ENCODE measurements at regions not wholly inside any gene's neighbourhood (a gene's known extent, or its start where the extent isn't known, plus 50 kb on each side); places are given as distances from the start of the nearest gene placed in this dataset.
"Not testable (repeated sequence)": the region's sequence is repeated elsewhere in the genome, so short reads cannot be mapped to it uniquely, and the experiment has no call there.

- no peak for DNase-seq
Observed at GRCh38 chr6:120786256-120786655, 548.0 kb downstream of the TBC1D32 start.

DNA sequence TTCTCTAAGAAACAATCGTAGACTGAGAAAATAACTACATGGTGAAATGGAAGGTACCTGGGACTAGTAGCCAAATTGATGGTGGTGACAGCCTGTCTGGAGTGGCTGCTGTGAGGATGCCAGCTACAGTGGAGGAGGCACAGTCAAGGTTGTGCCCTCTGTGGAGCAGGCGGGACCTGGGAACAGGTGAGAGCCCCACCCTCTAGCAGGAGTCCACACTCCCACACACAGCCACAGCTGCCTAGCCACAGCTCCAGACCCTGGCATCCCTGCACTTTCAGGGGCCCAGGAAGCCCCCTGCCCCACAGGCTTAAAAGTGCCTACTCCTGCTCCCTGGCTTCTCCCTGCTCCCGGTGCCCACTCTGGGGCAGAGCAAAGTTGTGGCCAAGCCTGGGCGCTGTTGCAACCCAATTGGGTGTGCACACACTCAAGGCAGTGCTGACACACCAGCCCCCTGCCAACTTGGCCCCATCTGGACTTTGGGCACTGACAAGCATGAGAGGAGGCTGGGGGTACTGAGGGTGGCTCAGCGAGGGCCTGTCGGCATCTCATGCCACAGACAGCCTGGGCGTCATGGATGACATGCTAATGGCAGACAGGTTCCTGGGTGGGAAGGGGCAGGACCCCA, 548.7 kb downstream of the TBC1D32 start:
- DNase-seq, result no peak

- no peak for DNase-seq
Observed at GRCh38 chr6:120779441-120779840, 554.8 kb downstream of the TBC1D32 start.

- DNase-seq, result no peak
Observed at GRCh38 chr6:120775698-120776097, 558.6 kb downstream of the TBC1D32 start.

- no peak for DNase-seq
Observed at GRCh38 chr6:120774275-120774674, 560.0 kb downstream of the TBC1D32 start.

GRCh38 chr6:120771019-120771418, 563.3 kb downstream of the TBC1D32 start:
- no peak for DNase-seq

GRCh38 chr6:120764312-120764711, 570.0 kb downstream of the TBC1D32 start:
- DNase-seq, result no peak

DNA sequence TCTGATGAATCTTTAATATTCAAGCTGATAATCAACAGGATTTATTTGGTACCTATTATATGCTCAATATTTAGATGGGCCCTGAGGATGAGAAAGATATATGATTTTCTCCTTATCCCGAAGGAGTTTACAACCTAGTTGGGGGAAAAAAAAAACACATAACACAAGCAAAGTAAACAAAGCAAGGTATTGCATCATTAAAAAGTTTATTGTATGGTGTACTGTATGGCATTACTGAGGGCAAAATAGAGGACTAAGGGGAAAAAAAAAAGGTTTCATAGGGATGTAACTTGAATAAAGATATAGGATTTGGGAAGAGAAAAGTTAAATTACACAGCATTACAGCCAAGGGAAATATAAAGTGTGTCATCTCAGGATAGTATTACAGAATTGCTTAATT, 574.7 kb downstream of the TBC1D32 start:
- no peak for DNase-seq

GRCh38 chr6:120748574-120748973, 585.7 kb downstream of the TBC1D32 start:
- DNase-seq, result not testable (repeated sequence)

DNA sequence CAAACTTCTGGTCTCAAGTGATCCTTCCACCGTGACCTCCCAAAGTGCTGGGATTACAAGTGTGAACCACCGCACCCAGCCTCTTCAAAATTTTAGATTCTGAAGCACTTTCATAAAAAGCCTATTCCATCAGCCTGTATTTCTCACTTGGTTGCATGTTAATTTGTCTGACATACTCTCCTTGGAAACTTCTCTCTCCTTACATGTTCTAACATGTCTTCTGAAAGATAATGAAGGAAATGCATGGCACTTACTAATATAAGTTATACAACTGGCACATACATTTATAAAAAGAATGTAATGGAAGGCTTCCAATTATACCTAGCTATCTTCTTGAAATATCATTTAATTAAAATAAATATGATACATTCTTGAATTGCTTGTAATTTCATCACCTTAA, 597.5 kb downstream of the TBC1D32 start:
- DNase-seq, result no peak

DNA sequence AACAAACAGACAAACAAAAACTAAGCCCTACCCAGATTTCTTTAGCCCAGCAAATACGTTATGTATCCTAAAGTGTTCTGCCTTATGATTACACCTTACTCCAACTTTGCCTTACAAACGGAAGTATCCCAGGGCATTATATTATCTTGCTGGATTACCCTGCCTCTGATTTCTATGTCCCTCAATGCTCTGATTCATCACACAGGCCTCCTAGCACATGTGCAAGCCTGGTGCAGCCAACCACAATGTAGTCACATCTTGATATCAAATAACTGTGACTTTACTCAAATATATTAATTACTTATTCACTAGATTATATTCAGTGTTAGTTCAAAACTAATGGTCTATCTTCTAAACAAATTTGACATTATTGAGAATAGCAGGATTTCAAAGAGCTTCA, 598.6 kb downstream of the TBC1D32 start:
- DNase-seq, result no peak

GRCh38 chr6:120711255-120711654, 623.0 kb downstream of the TBC1D32 start:
- DNase-seq, result no peak

DNA sequence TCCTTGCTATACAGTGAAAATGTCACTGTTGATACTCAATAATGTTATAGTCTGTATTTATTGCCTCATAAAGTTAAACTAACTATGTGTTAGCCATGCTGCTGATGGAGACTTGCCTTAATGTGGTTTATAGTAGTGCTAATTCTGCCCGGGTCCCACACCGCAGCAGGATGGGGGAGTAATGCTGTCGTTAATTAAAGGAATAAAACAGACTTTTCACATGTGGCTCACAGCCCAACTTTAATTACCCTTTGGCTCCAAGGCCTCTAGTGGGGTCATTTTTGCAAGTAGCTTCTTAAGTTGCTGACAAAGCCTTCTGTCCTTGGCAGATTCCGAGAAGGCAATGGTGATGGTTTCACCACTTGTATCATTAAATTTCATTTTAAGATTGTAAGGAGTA, 634.3 kb downstream of the TBC1D32 start:
- no peak for DNase-seq

- DNase-seq, result no peak
Observed at GRCh38 chr6:120686492-120686891, 647.8 kb downstream of the TBC1D32 start.

- no peak for DNase-seq
Observed at GRCh38 chr6:120682145-120682544, 652.1 kb downstream of the TBC1D32 start.

DNA sequence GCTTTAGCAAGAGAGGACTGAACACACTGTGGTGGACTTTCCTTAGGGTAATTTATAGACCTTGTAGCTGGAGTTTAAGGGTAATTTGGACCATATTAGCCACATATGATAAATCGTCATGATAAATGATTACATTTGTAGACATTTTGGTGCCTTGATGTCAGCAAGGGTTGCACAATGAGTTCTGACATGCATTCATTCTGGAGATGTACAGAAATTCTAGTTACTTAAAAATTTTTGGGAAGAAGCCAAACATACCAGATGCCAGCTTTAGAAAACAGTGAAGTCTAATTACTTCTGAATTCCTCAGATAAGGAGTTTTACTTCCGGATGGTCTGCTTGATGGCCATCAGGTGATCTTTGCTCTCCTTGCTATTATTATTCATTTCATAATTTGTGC, 653.1 kb downstream of the TBC1D32 start:
- no peak for DNase-seq

DNA sequence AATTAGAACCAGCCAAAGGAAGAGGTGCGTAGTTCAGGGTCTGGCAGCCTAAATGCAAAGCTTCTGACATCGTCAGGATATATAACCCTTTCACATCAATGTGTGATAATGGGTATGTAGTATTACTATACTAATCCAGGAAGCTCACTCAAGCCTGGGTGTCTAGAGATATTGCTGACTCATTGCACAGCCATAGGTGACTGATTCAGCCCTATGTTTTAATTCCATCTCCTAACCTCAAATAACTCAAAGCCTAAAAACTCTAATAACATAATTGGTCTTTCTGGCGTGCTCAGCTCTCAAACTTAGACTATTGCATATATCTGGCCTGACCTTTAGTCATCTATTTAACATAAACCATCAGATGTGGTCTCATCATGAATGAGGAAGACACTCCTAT, 658.4 kb downstream of the TBC1D32 start:
- no peak for DNase-seq

DNA sequence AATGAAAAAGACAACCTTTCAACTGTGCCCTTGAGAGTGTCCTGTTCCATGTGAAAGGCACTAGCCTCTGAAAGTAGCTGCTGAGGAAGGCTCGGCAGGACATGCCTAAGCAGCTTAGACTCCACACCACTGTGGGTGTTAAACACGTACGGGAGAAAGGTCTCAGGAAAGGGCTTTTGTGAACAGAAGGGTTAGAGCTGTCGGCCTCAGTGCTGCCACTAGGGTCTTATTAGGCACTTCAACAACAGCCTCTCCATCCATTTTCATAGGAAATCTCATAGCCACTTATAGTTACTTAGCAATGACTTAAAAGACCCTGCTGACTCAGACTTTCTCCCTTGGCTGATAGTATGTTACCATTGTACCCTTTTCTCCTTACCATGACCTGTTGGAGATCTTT, 662.8 kb downstream of the TBC1D32 start:
- DNase-seq, result no peak

DNA sequence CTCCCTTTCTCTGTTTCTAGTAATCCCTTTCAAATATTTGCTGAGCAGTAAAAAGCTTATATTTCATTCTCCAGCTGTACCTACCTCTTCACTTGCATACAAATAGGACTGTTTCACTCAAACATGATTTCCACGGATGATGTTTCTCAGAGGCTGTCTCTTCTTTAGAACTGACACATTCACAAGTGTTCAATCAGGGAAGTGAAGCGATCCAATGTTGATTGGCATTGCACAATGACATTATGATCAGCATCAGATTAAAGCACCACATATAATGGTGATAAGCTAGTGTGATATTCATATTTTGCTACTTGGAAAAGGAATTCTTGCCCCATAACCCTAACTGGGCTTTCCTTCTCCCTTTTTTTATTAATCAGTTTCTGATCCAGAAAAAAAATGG, 681.8 kb downstream of the TBC1D32 start:
- no peak for DNase-seq

- DNase-seq, result no peak
Observed at GRCh38 chr6:120648713-120649112, 685.6 kb downstream of the TBC1D32 start.

- no peak for DNase-seq
Observed at GRCh38 chr6:120646101-120646500, 688.2 kb downstream of the TBC1D32 start.

DNA sequence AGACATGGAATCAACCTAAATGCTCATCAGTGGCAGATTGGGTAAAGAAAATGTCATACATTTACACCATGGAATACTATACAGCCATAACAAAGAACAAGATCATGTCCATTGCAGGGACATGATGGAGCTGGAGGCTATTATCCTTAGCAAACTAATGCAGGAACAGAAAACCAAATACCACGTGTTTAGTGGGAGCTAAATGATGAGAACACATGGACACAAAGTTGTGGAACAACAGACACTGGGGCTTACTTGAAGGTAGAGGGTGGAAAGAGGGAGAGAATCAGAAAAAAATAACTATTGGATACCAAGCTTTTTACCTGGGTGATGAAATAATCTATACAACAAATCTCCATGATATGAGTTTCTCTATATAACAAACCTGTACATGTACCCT, 701.3 kb downstream of the TBC1D32 start:
- no peak for DNase-seq

DNA sequence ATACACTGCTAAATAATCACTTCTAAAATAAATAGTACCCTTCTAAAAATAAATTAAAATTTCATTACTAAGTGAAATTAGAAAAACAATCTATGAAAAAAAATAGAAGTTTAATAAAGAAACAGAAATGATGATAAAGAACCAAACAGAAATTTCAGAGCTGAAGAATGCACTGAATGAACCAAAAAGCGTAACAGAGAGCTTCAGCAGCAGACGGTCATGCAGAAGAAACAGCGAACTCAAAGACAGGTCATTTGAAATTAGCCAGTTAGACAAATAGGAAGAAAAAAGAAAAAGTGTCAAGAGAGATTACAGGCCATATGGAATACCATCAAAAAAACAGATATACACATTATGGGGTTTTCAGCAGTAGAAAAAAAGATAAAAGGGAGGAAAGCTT, 706.7 kb downstream of the TBC1D32 start:
- DNase-seq, result no peak

GRCh38 chr6:120622127-120622631, 712.1 kb downstream of the TBC1D32 start:
- no peak for DNase-seq

DNA sequence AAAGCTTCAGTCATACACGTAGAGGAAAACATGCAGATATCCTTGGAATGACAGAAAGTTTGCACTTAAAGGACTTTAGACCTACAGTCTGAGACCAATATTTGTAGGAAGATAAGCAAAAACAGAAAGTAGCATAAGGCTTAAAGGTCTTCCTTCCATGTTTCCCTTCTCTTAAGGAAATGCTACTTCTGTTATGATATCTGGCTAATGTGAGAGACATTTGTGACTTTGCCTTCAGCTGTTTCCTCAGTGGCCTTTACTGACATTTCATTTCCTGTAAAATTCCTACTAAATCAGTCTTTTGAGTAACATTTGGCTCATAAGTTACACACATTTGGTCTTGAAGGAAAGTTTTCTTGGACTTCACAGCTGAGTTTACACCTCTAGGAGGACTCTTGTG, 713.4 kb downstream of the TBC1D32 start:
- no peak for DNase-seq

Data from activated CD4-positive, alpha-beta T cell treated with anti-CD3 and anti-CD28 coated beads, Interleukin-2, amount 50 U/mL, for 1 hour (primary cell).